Colonic mucosa (tissue), 4 donors: ENCODE measurements at regions not wholly inside any gene's neighbourhood (a gene's known extent, or its start where the extent isn't known, plus 50 kb on each side); places are given as distances from the start of the nearest gene placed in this dataset.

Experiments
- DNase-seq: peaks from one replicate; pipeline ENCODE4 v3.0.0-alpha.2; 2020
- H3K27ac ChIP-seq: fragments of 200-600 bp; one replicate; pipeline ENCODE4 v1.8.0; 2021
- H3K27me3 ChIP-seq: fragments of 200-600 bp; one replicate; pipeline ENCODE4 v1.8.0; 2021
- H3K36me3 ChIP-seq: fragments of 200-600 bp; one replicate; pipeline ENCODE4 v1.8.0; 2021
- H3K4me1 ChIP-seq: fragments of 200-600 bp; one replicate; pipeline ENCODE4 v1.8.0; 2021; ENCODE audit warnings: mild to moderate bottlenecking
- H3K4me3 ChIP-seq: fragments of 200-600 bp; one replicate; pipeline ENCODE4 v1.8.0; 2021
- H3K9ac ChIP-seq, 2 donors: one replicate each; pipeline ENCODE4 v1.7.0; 2013; ENCODE audit warnings: control low read depth in 2 of 2, low read depth in 2 of 2, low read length in 2 of 2
- H3K9me3 ChIP-seq: fragments of 200-600 bp; one replicate; pipeline ENCODE4 v1.8.0; 2021
- CTCF ChIP-seq: fragments of 200-600 bp; IDR thresholded peaks from one replicate; pipeline ENCODE4 v1.8.0; 2022; ENCODE audit warnings: antibody characterized with exemption, mild to moderate bottlenecking
- intact Hi-C: fragments of 100-400 bp; cut with DNase I; formaldehyde crosslinking; loops from one replicate; pipeline ENCODE4 v1.14.1; 2022
- donor health status: healthy.
- donor health status: DM: no; HTN: no; CAD: no.
- donor health status: DM: no; HTN: no; CAD: no.

GRCh38 chr5:124952079-124952478, 205.6 kb upstream of the ZNF608 start:
- no peak for TF ChIP-seq CTCF
- no peak for DNase-seq
- no peak overlapping the region for H3K4me3 ChIP-seq
- no peak overlapping the region for H3K27ac ChIP-seq
- no peaks in the 10 kb centered on the region for H3K9me3 ChIP-seq
- no peaks in the 10 kb centered on the region for H3K27me3 ChIP-seq
- H3K9ac ChIP-seq = no peak overlapping the region
- no peaks in the 10 kb centered on the region for H3K4me1 ChIP-seq
- intact Hi-C loops = no loop called here
- H3K36me3 ChIP-seq = no peaks in the 10 kb centered on the region

- H3K27me3 ChIP-seq = no peaks in the 10 kb centered on the region
- no peak overlapping the region for H3K4me3 ChIP-seq
- no peaks in the 10 kb centered on the region for H3K36me3 ChIP-seq
- H3K4me1 ChIP-seq = no peaks in the 10 kb centered on the region
- no peak for DNase-seq
- no peak for TF ChIP-seq CTCF
- intact Hi-C loops = no loop called here
- no peaks in the 10 kb centered on the region for H3K9me3 ChIP-seq
- H3K27ac ChIP-seq = no peak overlapping the region
- H3K9ac ChIP-seq = no peak overlapping the region
Measured at GRCh38 chr5:124952566-124952965, 206.1 kb upstream of the ZNF608 start.

- no peak overlapping the region for H3K4me3 ChIP-seq
- no peak for DNase-seq
- H3K27me3 ChIP-seq = no peaks in the 10 kb centered on the region
- no peak for TF ChIP-seq CTCF
- no peaks in the 10 kb centered on the region for H3K4me1 ChIP-seq
- H3K9ac ChIP-seq = no peak overlapping the region
- intact Hi-C loops = no loop called here
- H3K27ac ChIP-seq = no peak overlapping the region
- no peaks in the 10 kb centered on the region for H3K9me3 ChIP-seq
- H3K36me3 ChIP-seq = no peaks in the 10 kb centered on the region
Measured at GRCh38 chr5:124954784-124955183, 208.3 kb upstream of the ZNF608 start.

GRCh38 chr5:124956471-124957029, 210.1 kb upstream of the ZNF608 start:
- H3K27me3 ChIP-seq = no peaks in the 10 kb centered on the region
- TF ChIP-seq CTCF = no peak
- no peaks in the 10 kb centered on the region for H3K9me3 ChIP-seq
- H3K27ac ChIP-seq = no peak overlapping the region
- no peaks in the 10 kb centered on the region for H3K36me3 ChIP-seq
- no peaks in the 10 kb centered on the region for H3K4me1 ChIP-seq
- no peak overlapping the region for H3K9ac ChIP-seq
- H3K4me3 ChIP-seq = no peak overlapping the region
- no peak for DNase-seq
- intact Hi-C loops = no loop called here

- DNase-seq = no peak
- Histone ChIP-seq H3K27me3 (no peaks in the 10 kb centered on the region), H3K9ac (no peak overlapping the region), H3K9me3 (no peaks in the 10 kb centered on the region), H3K27ac (no peak overlapping the region), H3K36me3 (no peaks in the 10 kb centered on the region), H3K4me1 (no peaks in the 10 kb centered on the region), H3K4me3 (no peak overlapping the region)
- no peak for TF ChIP-seq CTCF
- intact Hi-C loops = no loop called here
Measured at GRCh38 chr5:124957063-124957462, 210.6 kb upstream of the ZNF608 start.
